HG03520 (cell line): ENCODE measurements at regions not wholly inside any gene's neighbourhood (a gene's known extent, or its start where the extent isn't known, plus 50 kb on each side); places are given as distances from the start of the nearest gene placed in this dataset.
"Not testable (repeated sequence)": the region's sequence is repeated elsewhere in the genome, so short reads cannot be mapped to it uniquely, and the experiment has no call there.

ENCODE experiments used
- ATAC-seq: cut with Tn5 transposase; IDR thresholded peaks from one replicate; pipeline ENCODE4 v1.9.1; 2021; ENCODE audit warnings: mild to moderate bottlenecking, moderate library complexity; ENCODE audit not compliant: unreplicated experiment

GRCh38 chr9:25808554-25808953 is 130.3 kb upstream of the TUSC1 start:
- ATAC-seq: no peak

- ATAC-seq: no peak
Measured at GRCh38 chr9:25804856-25805255, 126.6 kb upstream of the TUSC1 start.

DNA sequence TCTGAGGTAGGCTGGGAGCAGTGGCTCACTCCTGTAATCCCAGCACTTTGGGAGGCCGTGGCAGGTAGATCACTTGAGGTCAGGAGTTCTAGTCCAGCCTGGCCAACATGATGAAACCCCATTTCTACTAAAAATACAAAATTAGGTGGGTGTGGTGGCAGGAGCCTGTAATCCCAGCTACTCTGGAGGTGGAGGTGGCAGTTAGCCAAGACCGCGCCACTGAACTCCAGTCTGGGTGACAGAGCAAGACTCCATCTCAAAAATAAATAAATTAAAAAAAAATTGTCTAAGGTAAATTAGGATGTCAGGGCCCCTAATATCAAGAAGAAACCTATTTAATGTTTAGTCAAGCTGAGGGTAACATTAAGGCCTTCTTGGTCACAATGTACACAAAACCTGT is 123.7 kb upstream of the TUSC1 start:
- not testable (repeated sequence) for ATAC-seq

DNA sequence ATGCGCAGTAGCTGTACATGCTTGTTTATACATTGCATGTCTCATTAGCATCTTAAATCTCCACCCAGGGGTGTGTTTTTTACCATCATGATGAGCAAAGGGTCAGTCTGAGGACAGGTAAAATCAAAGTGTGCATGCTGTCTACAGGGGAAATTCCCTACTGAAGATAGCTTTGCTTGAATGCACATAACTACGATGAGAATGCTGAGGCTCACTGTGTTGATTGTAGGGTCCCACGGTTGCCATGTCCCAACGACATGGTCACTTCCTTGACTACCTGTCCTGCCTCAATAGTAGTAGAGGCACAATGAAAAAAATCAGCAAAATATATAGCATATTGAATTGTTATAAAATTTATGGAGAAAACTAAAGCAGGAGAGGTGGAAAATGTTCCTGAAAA is 95.6 kb upstream of the TUSC1 start:
- no peak for ATAC-seq

DNA sequence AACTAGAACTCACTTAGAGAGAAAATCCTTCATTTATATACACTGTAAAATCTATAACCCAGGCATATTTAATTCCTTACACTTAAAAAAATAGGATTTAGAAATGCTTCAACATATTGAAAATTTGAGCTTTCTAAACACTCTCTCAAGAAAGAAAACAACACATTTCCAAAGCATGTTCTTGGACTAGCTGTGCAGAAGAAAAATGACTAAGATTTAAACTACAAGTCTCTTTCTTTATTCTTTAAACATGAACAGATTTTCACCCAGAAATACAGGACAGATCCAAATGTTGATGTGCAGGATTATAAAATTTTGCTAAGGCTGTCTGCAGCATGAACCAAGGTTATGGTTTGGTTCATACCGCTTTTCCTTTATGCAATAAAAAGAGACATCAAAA is 77.7 kb upstream of the TUSC1 start:
- no peak for ATAC-seq

DNA sequence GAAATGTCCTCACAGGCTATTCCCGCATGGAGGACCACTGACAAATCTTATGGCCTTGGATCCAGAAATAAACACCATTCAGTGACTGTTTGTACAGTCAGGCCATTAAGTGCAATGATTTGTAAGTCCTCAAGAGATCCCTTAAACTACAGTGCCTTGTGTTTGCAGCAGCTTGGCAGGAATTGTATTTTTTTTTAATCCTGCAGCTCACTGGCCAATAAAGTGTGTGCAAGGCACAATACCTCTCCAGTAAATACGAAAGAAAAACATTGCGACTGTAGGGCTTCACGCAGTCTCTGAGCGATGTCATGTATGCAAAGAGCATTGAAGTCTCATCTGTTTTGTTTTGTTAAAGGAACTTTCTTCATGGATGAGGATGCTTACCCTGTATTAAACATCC is 74.2 kb upstream of the TUSC1 start:
- ATAC-seq: no peak

GRCh38 chr9:25742256-25742655 is 64.0 kb upstream of the TUSC1 start:
- no peak for ATAC-seq

DNA sequence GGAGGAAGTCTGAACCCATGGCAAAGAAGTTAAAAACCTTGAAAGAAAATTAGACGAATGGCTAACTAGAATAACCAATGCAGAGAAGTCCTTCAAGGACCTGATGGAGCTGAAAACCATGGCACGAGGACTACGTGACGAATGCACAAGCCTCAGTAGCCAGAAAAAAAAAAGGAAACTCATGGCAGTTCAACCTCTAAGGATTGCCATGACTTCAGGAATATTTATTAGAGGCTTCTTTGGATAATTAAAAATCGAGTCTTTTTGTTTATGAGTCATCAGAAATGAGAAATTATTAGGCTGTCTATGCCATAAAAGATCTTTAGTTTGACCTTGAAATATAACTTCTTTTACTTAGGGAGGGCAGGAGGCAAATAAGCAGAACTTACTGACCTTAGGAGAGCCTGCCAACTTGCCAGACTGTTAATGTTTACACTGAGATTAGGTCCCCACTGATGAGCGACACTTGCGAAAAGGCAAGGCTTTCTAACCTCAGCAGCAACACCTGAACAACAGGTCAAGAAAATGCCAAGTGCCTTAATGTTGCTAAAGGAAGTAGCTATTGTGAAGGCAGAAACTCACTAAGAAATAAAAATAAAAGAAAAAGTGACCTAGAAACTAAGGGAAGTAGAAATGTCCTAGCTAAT is 55.2 kb upstream of the TUSC1 start:
- no peak for ATAC-seq

GRCh38 chr9:25731895-25732794 is 53.9 kb upstream of the TUSC1 start:
- ATAC-seq: not testable (repeated sequence)
